Endodermal cell (in vitro differentiated cells): ENCODE measurements at regions not wholly inside any gene's neighbourhood (a gene's known extent, or its start where the extent isn't known, plus 50 kb on each side); places are given as distances from the start of the nearest gene placed in this dataset.
A peak's percentile ranks its signal among the peaks of the same experiment; 100 is the strongest.

ENCODE experiments used
- DNase-seq: peaks from one replicate; pipeline ENCODE4 v3.0.0-alpha.2; 2017
- H3K27ac ChIP-seq: 2 replicates; pipeline ENCODE4 v1.5.1; 2013; ENCODE audit warnings: mild to moderate bottlenecking, low read depth, low read length, moderate library complexity
- H3K27me3 ChIP-seq: 2 replicates; pipeline ENCODE4 v1.6.1; 2013; ENCODE audit warnings: mild to moderate bottlenecking, low read length, moderate library complexity; ENCODE audit not compliant: insufficient read depth, control insufficient read depth, poor library complexity, severe bottlenecking
- H3K36me3 ChIP-seq: 2 replicates; pipeline ENCODE4 v1.7.0; 2013; ENCODE audit warnings: mild to moderate bottlenecking, low read length, moderate library complexity; ENCODE audit not compliant: control insufficient read depth, insufficient read depth
- H3K4me1 ChIP-seq: one replicate; pipeline ENCODE4 v1.7.0; 2013; ENCODE audit warnings: low read length; ENCODE audit not compliant: control insufficient read depth, insufficient read depth
- H3K4me3 ChIP-seq: 2 replicates; pipeline ENCODE4 v1.5.1; 2013; ENCODE audit warnings: mild to moderate bottlenecking, low read length, moderate library complexity
- H3K9ac ChIP-seq: 2 replicates; pipeline ENCODE4 v1.6.1; 2013; ENCODE audit warnings: mild to moderate bottlenecking, low read length, moderate library complexity; ENCODE audit not compliant: poor library complexity, severe bottlenecking; ENCODE audit errors: extremely low read depth
- H3K9me3 ChIP-seq: 2 replicates; pipeline ENCODE4 v1.6.1; 2013; ENCODE audit warnings: mild to moderate bottlenecking, low read length, moderate library complexity; ENCODE audit not compliant: control insufficient read depth
- H3K27ac Mint-ChIP-seq: 2 replicates; pipeline ENCODE4 v1.8.0; 2020; ENCODE audit warnings: mixed read lengths
- H3K27me3 Mint-ChIP-seq: 2 replicates; pipeline ENCODE4 v1.8.0; 2021; ENCODE audit warnings: mild to moderate bottlenecking, mixed read lengths; ENCODE audit not compliant: insufficient read depth
- H3K36me3 Mint-ChIP-seq: 2 replicates; pipeline ENCODE4 v1.8.0; 2020; ENCODE audit warnings: low read depth, mixed read lengths
- H3K4me1 Mint-ChIP-seq: 2 replicates; pipeline ENCODE4 v1.8.0; 2020; ENCODE audit warnings: mixed read lengths
- H3K4me3 Mint-ChIP-seq: 2 replicates; pipeline ENCODE4 v1.8.0; 2020; ENCODE audit warnings: mild to moderate bottlenecking, moderate library complexity, mixed read lengths
- H3K9me3 Mint-ChIP-seq: 2 replicates; pipeline ENCODE4 v1.8.0; 2020; ENCODE audit warnings: mild to moderate bottlenecking, mixed read lengths
- CTCF ChIP-seq: fragments of 200-600 bp; sonication (generic); conservative IDR thresholded peaks from 2 replicates; pipeline ENCODE4 v1.5.0; 2021; ENCODE audit warnings: antibody characterized with exemption, mild to moderate bottlenecking
- WGBS, 2 experiments: methylation state at CpG; one replicate each; pipeline versions ENCODE4 v1.1.5 to v1.1.7; 2013; ENCODE audit warnings: missing lambda C conversion rate in 2 of 2, mixed read lengths in 1 of 2; ENCODE audit not compliant: insufficient coverage in 1 of 2, insufficient read length in 1 of 2; 5-methylcytosine and 5-hydroxymethylcytosine counted together

GRCh38 chr5:27652505-27652904 lies 614.1 kb upstream of the CDH9 start:
- no peaks in the 10 kb centered on the region for H3K27me3 ChIP-seq
- no peaks in the 10 kb centered on the region for H3K4me1 ChIP-seq
- H3K9me3 ChIP-seq = no peaks in the 10 kb centered on the region
- DNase-seq = peak; percentile 84
- no peak overlapping the region for H3K4me3 ChIP-seq
- peak; percentile 67 for TF ChIP-seq CTCF
- no peaks in the 10 kb centered on the region for H3K4me1 Mint-ChIP-seq
- no peak overlapping the region for H3K9ac ChIP-seq
- no peaks in the 10 kb centered on the region for H3K36me3 ChIP-seq
- no peaks in the 10 kb centered on the region for H3K27me3 Mint-ChIP-seq
- no peak overlapping the region for H3K27ac ChIP-seq
- no peak overlapping the region for H3K4me3 Mint-ChIP-seq
- 85% methylated on average over 2 to 4 of the region's 4 CpGs for WGBS, 2 experiments
- H3K9me3 Mint-ChIP-seq = no peaks in the 10 kb centered on the region
- no peaks in the 10 kb centered on the region for H3K36me3 Mint-ChIP-seq
- H3K27ac Mint-ChIP-seq = no peak overlapping the region

DNA sequence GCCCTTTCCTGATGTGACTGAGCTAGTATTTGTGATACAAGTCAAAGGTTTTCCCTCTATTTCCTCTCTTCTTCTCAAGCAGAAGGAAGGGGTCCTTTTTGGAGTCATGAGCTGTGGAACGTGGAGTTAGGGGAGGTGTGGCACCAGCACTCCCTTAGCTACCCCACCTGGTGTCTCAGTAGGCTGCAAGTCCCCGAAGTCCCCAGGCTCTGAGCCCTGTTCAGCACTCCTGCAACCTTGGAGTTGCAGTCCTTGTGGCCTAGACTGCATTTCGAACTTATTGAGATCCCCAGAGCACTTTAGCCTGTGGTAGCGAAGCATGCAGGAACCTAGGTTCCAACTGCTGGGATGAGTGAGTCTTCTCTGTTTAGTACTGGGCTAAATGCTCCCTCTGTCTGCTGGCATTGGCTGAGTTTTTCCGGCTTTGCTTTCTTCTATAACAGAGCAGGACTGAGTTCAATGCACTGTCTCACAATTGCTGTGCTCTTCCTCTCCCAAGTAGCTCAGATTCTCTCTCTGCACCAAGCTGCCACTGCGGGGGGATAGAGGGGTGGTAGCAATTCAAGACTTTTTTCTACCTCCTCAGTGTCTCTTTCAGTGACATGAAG lies 600.7 kb upstream of the CDH9 start:
- H3K9ac ChIP-seq = no peak overlapping the region
- H3K27ac ChIP-seq = no peak overlapping the region
- no peak overlapping the region for H3K4me3 ChIP-seq
- no peaks in the 10 kb centered on the region for H3K4me1 Mint-ChIP-seq
- no peak overlapping the region for H3K27ac Mint-ChIP-seq
- H3K36me3 Mint-ChIP-seq = no peaks in the 10 kb centered on the region
- no peaks in the 10 kb centered on the region for H3K9me3 ChIP-seq
- H3K27me3 Mint-ChIP-seq = no peaks in the 10 kb centered on the region
- no peaks in the 10 kb centered on the region for H3K27me3 ChIP-seq
- peaks cover 8% of the 10 kb centered on the region for H3K9me3 Mint-ChIP-seq
- H3K36me3 ChIP-seq = no peaks in the 10 kb centered on the region
- peak; percentile 52 for DNase-seq
- H3K4me3 Mint-ChIP-seq = no peak overlapping the region
- TF ChIP-seq CTCF = no peak
- 88 to 90% methylated on average over 4 to 6 of the region's 6 CpGs for WGBS, 2 experiments
- no peaks in the 10 kb centered on the region for H3K4me1 ChIP-seq

DNA sequence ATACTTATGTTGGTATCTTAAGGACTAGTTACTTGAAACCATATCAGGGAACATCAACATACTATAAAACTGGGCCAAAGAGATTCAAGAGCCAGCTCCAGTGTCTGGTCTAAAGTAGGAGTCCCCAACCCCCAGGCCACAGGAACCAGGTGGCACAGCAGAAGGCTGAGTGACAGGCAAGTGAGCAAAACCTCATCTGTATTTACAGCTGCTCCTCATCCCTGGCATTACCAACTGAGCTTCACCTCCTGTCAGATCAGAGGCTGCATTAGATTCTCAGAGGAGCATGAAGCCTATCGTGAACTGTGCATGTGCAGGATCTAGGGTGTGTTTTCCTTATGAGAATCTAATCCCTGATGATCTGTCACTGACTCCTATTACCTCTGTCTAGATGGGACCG lies 581.6 kb upstream of the CDH9 start:
- no peak for TF ChIP-seq CTCF
- Histone ChIP-seq H3K27me3 (no peaks in the 10 kb centered on the region), H3K9ac (no peak overlapping the region), H3K4me3 (no peak overlapping the region), H3K36me3 (no peaks in the 10 kb centered on the region), H3K9me3 (no peaks in the 10 kb centered on the region), H3K27ac (no peak overlapping the region), H3K4me1 (no peaks in the 10 kb centered on the region)
- WGBS, 2 experiments = 96% methylated on average over 2 of the region's 2 CpGs; no CpG with 5 or more reads in 1 of the 2 experiments
- Mint-ChIP-seq H3K27me3 (no peaks in the 10 kb centered on the region), H3K27ac (no peak overlapping the region), H3K36me3 (no peaks in the 10 kb centered on the region), H3K9me3 (no peaks in the 10 kb centered on the region), H3K4me3 (no peak overlapping the region), H3K4me1 (no peaks in the 10 kb centered on the region)
- DNase-seq = no peak
